GM18505 (cell line): ENCODE measurements at regions not wholly inside any gene's neighbourhood (a gene's known extent, or its start where the extent isn't known, plus 50 kb on each side); places are given as distances from the start of the nearest gene placed in this dataset.

Experiments used
- ATAC-seq: cut with Tn5 transposase; IDR thresholded peaks from one replicate; pipeline ENCODE4 v1.9.1; 2021; ENCODE audit not compliant: unreplicated experiment
- POLR2A ChIP-seq: IDR thresholded peaks from 4 replicates; pipeline ENCODE4 v1.6.1; 2011; ENCODE audit warnings: borderline replicate concordance; ENCODE audit not compliant: insufficient read depth, insufficient read length; ENCODE audit errors: extremely low read depth

DNA sequence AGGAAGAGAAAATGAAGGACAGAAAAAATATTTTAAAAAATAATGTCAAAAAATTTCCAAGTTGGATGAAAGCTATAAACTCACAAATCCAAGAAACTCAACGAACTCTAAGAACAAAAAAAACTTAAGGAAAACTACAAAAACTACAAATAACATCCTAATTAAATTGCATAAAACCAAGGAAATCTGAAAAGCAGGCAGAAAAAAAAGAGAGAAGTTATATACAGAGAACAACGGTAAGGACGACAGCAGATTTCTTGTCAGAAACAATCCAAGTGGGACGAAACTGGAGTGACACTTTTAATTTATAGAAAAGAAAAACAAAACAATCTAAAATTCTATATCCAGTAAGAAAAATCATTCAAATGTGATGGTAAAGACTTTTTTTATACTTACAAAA is 122.2 kb upstream of the LYZL1 start:
- TF ChIP-seq POLR2A = no peak
- no peak for ATAC-seq

DNA sequence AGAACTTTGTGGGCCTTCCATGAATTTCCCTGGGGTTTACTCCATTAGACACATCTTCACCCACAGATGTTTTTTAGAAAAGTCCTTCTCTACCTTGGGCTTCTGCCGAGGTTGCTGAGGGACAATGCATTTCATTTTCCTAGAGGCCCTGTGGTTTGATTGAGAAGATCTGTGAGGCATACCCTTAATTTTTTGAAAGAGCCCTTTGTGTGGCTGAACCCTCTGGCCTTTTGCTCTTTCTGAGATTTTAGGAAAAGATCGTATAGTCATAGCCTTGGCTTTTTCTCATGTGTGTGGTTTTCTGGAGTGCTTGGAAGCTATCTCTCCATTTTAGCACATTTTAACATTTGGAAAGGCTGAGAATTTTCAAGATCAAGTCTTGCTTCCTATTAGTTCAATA is 119.8 kb upstream of the LYZL1 start:
- no peak for ATAC-seq
- TF ChIP-seq POLR2A = no peak

DNA sequence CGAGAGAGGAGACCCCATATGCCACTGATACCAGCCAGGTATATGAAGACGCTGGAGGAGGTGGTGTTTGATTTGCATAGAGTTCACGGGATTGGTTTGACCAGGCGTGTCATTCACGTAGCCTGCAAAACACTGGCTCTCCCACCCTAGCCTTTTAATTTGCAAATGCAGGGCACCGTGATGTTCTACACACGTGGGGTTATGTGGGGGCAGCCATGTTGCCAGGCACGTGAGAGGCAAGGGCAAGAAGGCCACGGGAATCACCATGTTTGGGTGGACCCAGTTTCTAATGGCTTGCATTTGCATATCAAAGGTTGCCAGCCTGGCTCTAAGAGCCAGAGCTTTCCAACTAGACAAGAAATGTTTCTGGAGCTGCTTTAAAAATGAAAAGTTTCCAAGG is 117.2 kb upstream of the LYZL1 start:
- TF ChIP-seq POLR2A = no peak
- ATAC-seq = no peak

DNA sequence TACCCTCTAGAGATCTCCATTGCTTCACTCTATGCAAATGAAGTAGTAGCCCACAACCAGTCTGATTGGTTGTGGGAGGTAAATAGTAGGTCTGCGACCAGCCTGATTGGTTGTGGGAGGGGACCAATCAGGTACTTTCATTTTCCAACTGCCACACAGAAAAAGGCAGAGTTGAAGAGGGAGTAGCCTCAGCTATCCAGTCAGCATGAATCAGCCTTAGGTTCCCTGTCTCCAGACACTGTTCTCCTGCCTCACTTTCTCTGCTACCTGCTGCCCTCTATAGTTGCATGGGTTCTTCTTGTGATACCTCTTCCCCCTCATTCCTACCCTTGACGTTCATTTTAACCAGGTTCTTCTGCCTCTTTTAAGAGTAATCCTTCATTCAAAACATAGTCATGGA is 114.5 kb upstream of the LYZL1 start:
- no peak for TF ChIP-seq POLR2A
- no peak for ATAC-seq

DNA sequence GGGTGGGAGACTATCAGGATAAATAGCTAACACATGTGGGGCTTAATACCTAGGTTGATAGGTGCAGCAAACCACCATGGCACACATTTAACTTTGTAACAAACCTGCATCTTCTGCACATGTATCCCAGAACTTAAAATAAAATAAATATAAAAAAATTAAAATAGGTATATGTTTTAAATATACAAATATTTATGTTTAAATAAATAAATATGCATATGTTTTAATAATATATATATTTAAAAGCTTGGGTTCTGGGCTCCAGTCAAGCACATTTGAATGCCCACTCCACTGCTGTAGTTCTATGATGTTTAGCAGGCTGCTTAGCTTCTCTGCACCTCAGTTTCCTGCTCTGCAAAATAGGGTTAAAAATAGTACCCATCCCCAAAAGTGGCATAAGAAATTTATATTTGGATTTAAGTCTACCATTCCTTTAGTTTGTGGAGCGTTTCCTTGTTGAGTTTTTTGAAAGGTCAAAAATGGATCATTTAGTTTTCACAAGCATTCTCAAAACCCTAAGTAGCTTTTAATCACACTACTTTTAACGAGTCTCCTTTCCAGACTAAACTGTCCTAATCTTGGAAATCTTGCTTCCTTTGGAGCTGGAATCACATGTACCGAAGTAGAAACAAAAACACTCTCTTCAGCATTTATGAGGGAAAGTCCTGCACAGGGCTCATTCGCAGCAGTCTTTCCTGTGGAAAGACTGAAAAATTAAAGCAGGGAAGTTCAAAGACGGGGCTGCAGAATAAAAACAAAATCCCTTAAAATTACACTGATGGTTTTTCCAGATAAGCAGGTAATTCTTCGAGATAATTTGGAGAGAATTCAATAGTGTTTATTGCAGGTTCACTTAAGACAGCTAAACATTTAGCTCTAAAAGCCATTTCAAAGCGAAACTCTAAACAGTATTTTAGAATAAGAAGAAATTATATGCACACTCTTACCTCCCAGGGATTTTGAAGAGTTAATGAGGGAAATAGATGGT is 111.7 kb upstream of the LYZL1 start:
- no peak for TF ChIP-seq POLR2A
- no peak for ATAC-seq

DNA sequence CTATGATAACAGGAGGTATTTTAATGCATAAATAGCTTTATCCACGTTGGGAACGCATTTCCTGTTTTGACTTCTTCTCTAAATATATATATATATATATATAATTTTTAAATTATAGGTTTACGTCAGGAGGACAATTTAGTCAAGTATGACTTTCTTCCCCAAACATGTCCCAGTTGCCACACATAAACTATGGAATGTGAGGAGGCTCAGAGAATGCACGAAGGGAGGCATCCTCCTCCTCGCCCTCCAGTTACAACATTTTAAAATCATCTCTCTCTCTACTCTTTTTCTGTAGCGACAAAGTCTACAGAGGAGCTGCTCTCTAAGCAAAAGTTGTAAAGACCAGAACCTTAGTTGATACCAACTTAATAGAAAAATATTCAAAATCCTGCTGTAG is 106.9 kb upstream of the LYZL1 start:
- TF ChIP-seq POLR2A = no peak
- no peak for ATAC-seq

DNA sequence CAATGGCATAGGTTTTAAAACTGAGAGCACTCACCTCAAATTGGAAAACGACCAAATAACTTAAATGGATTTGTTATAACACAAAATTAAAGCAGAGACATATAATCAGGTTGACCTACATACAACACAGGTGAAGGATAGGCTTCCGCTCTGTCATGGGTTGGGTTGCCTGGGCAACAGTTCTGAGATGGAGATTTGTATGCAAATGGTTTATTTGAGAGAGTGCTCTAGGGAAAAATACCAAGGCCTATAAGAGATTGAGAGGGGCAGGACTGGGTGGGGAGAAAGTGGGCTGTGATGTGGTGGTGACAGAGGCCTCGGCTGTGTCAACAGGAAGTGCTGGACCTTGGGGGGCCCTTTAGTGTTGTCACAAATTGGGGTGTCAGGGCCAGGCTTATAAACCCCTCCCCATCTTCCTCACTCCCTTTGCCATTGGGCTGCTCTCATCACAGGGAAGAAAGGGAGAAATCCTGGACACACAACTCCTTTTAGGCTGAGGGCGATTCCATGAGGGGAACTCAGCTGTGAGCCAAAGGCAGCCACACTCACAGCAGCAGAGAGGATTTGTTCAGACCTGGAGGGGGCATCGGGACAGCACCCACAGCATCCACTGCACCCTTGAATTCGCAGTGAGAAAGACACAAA is 105.4 kb upstream of the LYZL1 start:
- no peak for TF ChIP-seq POLR2A
- no peak for ATAC-seq

DNA sequence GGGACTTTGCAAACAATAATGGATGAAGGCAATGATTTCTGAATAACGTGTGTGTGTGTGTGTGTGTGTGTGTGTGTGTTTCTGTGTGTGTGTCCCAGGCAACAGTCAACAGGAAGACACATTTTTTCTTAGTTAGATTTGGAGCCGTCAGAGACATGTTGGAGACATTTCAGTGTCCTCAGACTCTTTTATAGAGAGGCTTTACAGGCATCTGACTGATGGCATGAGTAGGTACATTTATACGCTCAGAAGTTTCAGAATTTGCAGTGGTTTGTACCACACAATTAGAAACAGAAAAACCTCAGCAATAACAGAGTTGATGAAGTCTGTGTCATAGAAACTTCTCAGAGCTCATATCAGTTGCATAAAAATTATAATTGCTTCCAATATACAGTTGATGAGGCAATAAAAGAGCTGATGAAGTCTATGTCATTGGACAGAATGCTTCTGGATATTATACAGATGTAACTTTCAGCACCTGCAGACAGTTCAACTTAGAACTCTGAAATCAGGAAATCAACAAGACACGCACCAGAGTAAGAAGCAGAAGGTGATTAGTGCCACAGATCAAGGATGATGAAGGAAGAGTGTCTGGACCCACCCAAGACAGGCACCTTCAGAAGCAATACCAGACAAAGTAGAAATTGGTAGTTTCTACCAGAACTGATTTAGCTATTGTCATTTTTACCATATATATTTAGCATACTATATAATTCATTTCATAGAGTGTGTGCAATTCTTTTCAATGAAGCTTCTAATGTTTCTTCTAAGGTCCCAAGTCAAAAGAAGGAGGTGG is 104.5 kb upstream of the LYZL1 start:
- ATAC-seq = no peak
- TF ChIP-seq POLR2A = no peak

DNA sequence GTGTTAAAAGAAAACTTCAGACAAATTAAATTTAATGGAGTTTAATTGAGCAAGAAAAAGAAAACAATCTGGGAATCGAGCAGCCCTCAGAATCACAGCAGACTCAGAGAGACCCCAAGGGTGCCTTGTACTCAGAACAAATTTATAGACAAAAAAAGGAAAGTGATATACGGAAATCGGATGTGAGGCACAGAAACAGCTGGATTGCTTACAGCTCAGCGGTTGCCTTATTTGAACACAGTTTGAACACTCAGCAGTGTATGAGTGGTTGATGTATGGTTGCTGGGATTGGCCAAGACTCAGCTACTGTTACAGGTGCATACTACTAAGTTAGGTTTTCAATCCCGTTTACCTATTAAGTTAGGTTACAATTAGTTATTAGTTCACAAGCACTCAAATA is 103.8 kb upstream of the LYZL1 start:
- ATAC-seq = no peak
- TF ChIP-seq POLR2A = no peak

DNA sequence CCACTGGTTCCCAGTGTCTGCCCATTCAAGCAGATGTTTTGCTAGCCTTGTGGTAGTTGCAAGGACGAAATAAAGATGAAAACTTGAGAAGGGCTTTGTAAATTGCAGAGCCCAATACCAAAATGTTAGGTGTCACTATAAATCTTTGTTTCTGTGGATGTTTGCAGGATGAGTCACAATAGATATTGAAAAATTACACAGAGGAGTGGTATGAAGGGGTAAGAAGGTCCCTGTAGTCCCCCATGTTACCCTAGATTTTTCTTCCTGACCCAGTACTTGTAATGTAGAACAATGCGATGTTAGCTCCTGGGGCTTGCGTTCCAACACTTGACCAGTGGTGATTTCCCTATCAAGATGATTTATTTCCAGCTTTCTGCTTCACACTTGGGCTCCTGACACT is 102.6 kb upstream of the LYZL1 start:
- no peak for TF ChIP-seq POLR2A
- no peak for ATAC-seq

DNA sequence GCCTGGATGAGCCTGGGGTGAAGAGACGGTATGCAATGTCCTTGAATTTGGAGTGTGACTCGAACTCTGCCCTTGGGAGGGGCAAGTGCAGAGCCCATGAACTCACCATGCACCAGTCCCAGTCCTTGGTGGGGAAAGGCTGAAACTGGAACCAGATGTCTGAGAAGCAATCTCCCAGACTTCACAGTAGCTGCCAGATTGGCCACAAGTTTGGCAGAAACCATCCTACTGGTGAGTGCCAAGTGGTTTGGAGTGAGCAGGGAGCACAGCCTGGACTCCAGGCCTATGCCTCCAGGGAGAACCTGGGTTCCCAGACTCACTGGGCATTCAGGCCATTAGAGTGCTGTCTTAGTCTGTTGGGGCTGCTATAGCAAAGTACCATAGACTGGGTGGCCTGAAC is 99.6 kb upstream of the LYZL1 start:
- ATAC-seq = no peak
- no peak for TF ChIP-seq POLR2A

DNA sequence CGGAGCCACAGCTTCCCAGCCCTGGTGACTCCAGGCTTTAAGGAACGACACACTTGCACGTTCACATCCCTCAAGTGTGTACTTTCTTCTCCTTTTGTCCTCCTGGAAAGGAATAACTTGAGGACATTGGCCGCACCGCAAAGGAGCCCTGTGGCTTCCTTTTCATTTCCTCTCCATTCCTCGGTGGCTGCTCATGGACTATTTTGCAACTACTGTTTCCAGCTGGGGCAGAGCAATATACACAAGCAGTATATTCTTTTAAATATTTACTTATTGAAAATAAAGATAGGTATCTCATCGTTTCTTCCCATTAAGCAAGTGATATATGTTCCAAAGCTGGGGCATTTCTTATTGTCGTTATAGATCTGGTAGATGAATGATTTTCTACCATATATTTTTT is 97.2 kb upstream of the LYZL1 start:
- TF ChIP-seq POLR2A = no peak
- no peak for ATAC-seq

DNA sequence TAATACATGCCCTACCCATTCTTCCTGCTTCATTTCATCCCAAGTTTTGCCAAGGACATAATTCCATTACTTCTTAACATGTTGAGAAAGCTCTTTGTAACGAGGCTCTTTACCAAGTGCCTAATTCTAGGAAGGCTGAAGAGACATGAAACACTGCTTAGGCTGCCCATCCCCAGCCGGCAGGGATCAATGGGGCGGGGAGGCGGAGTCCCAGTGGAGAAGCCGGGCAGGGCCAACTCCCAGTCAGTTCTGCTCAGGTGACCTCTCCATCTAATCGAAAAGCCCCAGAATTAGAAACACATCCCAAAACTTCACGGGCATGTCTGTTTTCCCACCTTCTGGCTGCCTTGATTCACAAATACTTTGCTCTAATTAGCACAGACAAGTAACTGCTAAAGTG is 89.5 kb upstream of the LYZL1 start:
- no peak for TF ChIP-seq POLR2A
- ATAC-seq = no peak

DNA sequence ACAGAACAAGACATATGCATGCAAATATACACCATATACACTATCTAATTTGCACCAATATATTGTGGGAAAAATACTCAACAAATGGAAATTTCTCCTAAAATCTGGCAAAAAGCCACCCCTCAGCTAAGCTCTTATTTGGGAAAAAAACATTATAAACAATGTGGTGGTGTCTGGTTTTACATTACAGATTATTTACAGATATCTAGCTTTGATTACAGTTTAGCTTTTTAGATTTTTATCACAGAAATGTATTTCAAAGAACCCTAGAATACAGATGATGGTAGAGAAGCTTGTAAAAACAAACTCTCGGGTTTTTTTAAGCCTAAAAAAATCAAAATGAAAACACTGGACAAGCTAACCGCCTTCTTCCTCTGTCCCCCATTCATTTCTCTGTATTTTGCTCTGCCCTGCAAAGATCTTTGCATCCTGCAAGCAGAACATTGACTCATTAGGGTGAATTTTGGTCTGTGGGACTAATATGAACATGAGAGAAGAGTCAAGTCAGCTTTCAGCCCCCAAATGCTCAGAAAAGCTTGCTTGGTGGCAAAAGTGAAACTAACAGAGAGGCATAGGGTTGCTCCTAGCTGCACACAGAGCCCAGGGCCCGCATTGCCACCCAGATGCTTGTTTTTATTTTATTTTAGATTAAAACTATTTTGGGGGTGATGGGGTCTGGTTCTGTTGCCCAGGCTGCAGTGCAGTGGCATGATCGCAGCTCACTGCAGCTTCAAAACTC is 88.8 kb upstream of the LYZL1 start:
- no peak for TF ChIP-seq POLR2A
- no peak for ATAC-seq
